Stimulated activated effector memory CD8-positive, alpha-beta T cell treated with anti-CD3 and anti-CD28 coated beads, Interleukin-12 subunit alpha, Interleukin-12 subunit beta, amount 100 ng/mL, for 72 hours (primary cell): ENCODE measurements at regions not wholly inside any gene's neighbourhood (a gene's known extent, or its start where the extent isn't known, plus 50 kb on each side); places are given as distances from the start of the nearest gene placed in this dataset.

Experiments used
- ATAC-seq: fragments of 150-1000 bp; cut with Tn5 transposase; 2 replicates; pipeline ENCODE4 v1.10.0; 2021
- DNase-seq, 2 donors: peaks; one replicate each; pipeline ENCODE4 v3.0.0; 2021 to 2022; ENCODE audit warnings: low spot score in 2 of 2
- H3K27ac Mint-ChIP-seq: one replicate; pipeline ENCODE4 v1.8.0; 2022; ENCODE audit warnings: mild to moderate bottlenecking, mixed read lengths
- H3K36me3 Mint-ChIP-seq: one replicate; pipeline ENCODE4 v1.8.0; 2022; ENCODE audit warnings: mild to moderate bottlenecking, mixed read lengths
- H3K4me1 Mint-ChIP-seq: one replicate; pipeline ENCODE4 v1.8.0; 2022; ENCODE audit warnings: mixed read lengths
- H3K4me3 Mint-ChIP-seq: one replicate; pipeline ENCODE4 v1.8.0; 2022; ENCODE audit warnings: mild to moderate bottlenecking, mixed read lengths
- H3K9me3 Mint-ChIP-seq: one replicate; pipeline ENCODE4 v1.8.0; 2022; ENCODE audit warnings: mixed read lengths

DNA sequence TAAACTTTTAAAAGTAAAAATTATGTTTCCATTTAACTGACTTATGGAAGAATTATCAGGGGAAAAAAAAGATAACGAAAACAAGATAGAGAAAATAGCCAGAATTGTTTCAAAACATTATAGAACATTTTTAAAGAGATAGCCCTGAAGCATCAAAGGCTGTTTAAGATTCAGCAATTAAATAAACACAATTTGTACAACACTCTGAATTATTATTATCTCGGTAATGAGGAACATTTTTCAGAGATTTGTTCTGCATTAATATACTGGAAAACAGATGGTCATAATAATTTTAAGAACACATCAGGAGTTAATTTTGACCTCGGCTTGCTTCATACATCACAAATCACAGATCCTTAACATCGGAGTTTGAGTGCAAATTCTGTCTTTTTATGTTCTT is 643.8 kb downstream of the SORCS1 start:
- no peak overlapping the region for H3K4me3 Mint-ChIP-seq
- no peaks in the 10 kb centered on the region for H3K4me1 Mint-ChIP-seq
- peaks cover 11% of the 10 kb centered on the region for H3K9me3 Mint-ChIP-seq
- no peak for DNase-seq
- ATAC-seq, result no peak
- no peak overlapping the region for H3K27ac Mint-ChIP-seq
- H3K36me3 Mint-ChIP-seq, result no peaks in the 10 kb centered on the region

DNA sequence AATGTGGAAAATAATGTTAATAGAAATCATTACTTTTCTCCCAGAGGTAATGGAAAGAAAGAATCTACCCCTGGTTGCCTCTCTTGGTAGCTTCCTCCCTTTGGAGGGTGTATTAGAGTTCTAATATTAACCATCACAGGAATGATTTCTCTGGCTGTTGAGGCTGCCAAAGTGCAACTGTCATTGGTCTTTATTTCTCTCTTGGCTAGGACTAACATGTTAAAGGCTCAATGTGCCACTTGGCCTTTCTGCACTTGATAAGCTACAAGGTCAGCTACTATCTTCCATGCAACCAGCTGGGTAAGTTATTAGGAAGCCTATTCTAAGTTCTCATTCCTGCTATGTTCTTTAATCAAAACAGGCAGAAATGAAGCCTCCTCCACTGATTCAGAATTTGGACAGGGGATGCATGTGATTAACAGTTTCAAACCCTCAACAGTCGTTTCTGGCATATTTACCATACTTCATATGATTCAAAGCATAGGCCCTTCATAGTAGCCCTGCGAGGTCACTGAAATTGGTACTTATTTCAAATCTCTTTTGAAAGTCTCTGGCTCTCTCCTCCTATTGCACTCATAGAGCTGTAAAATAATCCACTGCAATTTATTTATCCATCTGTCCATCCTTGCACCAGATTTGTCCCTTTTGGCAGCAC is 645.0 kb downstream of the SORCS1 start:
- Mint-ChIP-seq H3K36me3 (no peaks in the 10 kb centered on the region), H3K4me3 (no peak overlapping the region), H3K9me3 (peaks cover 16% of the 10 kb centered on the region), H3K4me1 (no peaks in the 10 kb centered on the region), H3K27ac (no peak overlapping the region)
- DNase-seq (no peak), ATAC-seq (no peak)

DNA sequence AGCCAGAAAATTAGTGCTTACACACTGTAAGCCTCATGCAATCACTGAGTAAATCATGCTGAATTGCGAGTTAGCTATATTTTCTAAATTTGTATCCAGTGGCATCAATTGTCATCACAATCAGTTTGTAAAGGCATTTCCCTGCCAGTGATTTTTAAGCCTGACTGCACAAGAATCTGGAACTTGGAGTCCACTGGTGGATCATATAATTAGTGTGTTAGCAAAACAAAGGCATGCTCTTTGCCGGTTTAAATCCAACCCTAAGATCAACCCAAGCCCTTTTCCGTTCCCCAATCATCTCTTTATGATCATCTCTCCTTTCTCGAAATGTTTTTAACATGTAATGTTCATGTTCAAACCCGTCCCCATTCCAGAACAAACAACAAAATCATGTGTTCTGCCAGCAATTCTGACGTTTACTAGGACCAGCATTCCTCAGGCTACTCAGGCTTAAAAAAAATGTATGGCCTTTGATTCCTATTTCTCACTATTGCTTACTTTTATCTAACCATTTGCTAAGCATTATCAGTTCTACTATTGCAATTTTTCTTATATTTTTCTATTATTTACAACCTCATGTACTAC is 649.2 kb downstream of the SORCS1 start:
- no peak for DNase-seq
- no peaks in the 10 kb centered on the region for H3K36me3 Mint-ChIP-seq
- peaks cover 24% of the 10 kb centered on the region for H3K9me3 Mint-ChIP-seq
- H3K4me3 Mint-ChIP-seq, result no peak overlapping the region
- no peaks in the 10 kb centered on the region for H3K4me1 Mint-ChIP-seq
- ATAC-seq, result no peak
- H3K27ac Mint-ChIP-seq, result no peak overlapping the region

DNA sequence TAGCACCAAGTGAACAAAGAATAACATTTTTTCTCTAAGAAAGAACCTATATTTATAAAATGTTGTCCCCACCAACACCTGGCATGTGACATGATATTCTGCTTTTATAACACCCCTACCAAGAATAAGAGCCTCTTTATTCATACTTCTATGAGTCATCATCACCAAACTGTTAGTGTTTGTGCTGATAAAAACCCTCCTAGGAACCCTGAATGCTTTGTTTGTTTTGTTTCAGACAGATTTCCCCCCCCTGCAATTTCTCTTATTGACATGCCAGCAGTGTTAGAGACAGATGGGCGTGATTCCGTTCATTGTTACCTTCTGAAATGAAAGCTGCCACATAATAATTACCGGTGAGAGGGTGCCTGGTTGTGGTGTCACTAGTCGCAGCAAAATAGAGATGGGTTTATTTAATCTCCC is 651.1 kb downstream of the SORCS1 start:
- H3K27ac Mint-ChIP-seq, result no peak overlapping the region

DNA sequence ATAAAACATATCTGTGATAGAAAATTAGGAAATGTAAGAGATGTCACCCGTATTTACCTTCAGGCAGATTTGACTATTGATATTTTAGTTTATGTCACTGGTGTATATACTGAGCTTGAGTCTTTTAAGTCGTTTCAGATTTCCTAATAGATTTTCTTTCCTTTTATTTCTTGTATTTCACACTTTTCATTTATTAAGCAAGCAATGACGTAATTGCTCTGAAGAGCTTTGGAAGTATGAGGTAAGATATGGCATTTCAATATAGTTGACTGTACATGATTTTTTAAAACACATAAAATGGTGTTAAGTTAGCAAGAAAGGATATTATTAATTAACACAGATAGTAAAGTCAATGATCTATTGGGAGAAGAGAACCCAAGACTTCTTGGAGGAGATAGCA is 652.6 kb downstream of the SORCS1 start:
- Mint-ChIP-seq H3K36me3 (no peaks in the 10 kb centered on the region), H3K9me3 (peaks cover 23% of the 10 kb centered on the region), H3K4me3 (no peak overlapping the region), H3K27ac (no peak overlapping the region), H3K4me1 (no peaks in the 10 kb centered on the region)
- ATAC-seq (no peak), DNase-seq (no peak)

More for the DNA sequence above, 651.1 kb downstream of the SORCS1 start:
- Mint-ChIP-seq H3K9me3 (peaks cover 24% of the 10 kb centered on the region), H3K4me3 (no peak overlapping the region), H3K36me3 (no peaks in the 10 kb centered on the region), H3K4me1 (no peaks in the 10 kb centered on the region)
- DNase-seq, result no peak
- no peak for ATAC-seq

DNA sequence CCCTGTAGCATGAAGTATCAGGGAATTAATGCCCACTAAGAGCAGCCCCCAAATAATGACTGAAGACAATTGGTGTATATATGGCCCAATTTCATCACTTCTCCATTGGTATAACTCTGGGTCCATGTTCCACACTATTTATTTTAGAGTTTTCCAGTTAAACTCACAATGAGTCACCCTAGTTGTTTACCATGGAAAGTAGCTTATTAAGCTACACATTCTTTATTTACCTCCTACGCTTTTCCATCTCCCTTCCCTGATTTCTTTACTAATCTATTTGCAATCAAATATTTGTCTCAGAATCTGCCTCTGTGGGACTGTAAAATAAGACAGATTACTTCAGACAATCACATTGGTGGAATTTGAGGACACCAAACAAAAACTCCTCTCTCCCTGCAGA is 655.6 kb downstream of the SORCS1 start:
- DNase-seq, result no peak
- no peaks in the 10 kb centered on the region for H3K36me3 Mint-ChIP-seq
- no peak overlapping the region for H3K27ac Mint-ChIP-seq
- no peaks in the 10 kb centered on the region for H3K4me1 Mint-ChIP-seq
- peaks cover 23% of the 10 kb centered on the region for H3K9me3 Mint-ChIP-seq
- no peak for ATAC-seq
- no peak overlapping the region for H3K4me3 Mint-ChIP-seq

DNA sequence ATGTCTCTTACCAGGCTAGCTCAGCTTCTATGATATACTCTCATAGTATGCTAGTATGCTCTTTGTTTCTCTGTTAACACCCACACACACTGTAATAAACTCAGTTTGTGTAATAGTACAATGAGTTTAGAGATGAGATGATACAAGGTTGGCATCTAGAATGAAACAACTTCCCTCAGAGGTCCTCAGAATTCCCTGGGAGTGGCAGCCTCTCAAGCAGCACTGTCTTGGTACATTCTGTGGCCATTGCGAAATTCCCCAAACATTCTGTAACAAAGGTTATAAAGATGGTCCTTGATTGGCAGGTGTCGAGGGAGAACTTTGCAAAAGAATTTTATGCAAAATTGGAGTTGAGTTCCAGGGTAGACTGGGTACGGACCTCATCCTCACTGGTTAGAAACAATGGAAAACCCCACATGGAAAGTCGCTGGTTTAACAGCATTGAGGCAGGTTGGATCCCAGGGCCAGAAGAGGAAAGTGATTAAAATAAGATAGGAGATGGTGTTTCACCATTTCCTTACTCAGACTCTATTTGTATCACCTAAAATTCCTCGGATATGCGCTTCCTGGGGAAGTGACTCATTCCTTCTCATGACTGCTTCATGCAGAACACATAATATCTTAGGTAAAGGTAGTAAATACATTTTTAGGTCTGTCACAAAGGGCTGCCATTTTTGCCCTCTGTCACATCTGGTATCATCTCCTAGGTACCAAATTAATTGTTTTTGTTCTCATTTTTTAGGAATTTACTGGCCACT is 657.8 kb downstream of the SORCS1 start:
- no peak for ATAC-seq
- Mint-ChIP-seq H3K27ac (no peak overlapping the region), H3K9me3 (peaks cover 20% of the 10 kb centered on the region), H3K36me3 (no peaks in the 10 kb centered on the region), H3K4me3 (no peak overlapping the region), H3K4me1 (no peaks in the 10 kb centered on the region)
- DNase-seq, result no peak

DNA sequence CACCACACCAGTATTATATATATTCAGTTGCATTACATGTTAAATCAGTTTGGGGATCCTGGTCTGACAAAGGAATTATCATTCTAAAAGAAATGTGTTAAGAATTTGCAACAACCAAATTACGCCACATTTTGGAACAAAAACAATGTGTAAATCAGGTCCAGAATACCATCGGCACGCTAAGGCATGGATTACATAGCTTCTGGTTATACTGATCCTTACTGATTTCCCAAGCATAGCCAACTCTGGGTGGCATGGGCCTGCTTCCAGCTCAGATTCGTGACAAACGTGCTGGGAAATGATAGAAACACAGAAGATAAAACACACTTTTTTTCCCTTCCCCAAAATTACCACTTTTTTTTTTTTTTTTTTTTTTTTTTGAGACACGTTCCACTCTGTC is 660.0 kb downstream of the SORCS1 start:
- Mint-ChIP-seq H3K36me3 (no peaks in the 10 kb centered on the region), H3K4me3 (no peak overlapping the region), H3K9me3 (peaks cover 26% of the 10 kb centered on the region), H3K27ac (no peak overlapping the region), H3K4me1 (no peaks in the 10 kb centered on the region)
- ATAC-seq (no peak), DNase-seq (no peak)

DNA sequence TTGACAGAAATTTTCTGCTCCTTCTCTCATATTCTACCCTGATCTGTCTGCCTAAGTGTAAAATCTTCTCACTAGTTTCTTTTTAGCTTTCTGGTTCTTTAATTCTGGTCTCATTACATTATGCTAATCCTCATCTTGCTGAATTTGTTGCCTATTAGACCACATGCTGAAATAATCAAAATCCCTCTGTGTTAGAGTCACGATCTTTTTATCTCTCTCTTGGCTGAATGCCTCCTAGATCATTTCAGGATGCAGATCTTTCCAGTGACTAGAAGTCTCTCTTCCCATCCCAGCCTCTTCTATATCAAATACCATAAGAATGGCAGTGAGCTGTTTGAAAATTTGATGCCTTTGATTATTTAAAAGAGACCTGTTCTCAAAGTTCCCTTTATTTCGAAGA is 661.9 kb downstream of the SORCS1 start:
- Mint-ChIP-seq H3K4me3 (no peak overlapping the region), H3K4me1 (no peaks in the 10 kb centered on the region), H3K9me3 (peaks cover 26% of the 10 kb centered on the region), H3K36me3 (no peaks in the 10 kb centered on the region), H3K27ac (no peak overlapping the region)
- DNase-seq (no peak), ATAC-seq (no peak)

DNA sequence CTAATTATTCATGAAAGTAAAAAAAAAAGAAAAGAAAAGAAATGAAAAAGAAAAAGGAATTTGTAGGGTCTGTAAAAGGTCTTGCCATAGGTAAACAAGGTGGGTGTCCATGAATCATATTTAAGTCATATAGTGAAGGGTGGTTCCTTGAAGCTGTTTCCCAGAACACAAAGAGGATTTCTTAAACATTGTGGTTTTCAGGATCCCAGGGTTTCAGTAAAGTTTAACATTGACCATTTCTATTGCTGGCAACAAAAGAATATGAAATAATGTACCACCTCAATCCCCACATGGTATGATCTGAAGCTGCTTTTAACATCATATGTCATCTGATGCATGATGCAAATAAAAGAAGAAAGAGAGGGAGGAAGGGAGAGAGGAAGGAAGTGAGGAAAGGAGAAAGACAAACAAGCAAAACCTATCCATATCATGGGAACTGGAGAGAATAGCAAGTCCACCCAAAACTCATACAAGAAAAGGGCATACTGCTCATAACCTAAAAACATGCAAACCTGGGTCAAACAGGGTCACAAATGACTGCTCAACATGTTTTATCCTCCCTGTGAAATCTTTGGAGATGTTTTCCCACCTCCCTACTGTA is 663.5 kb downstream of the SORCS1 start:
- Mint-ChIP-seq H3K9me3 (peaks cover 25% of the 10 kb centered on the region), H3K36me3 (no peaks in the 10 kb centered on the region), H3K27ac (no peak overlapping the region), H3K4me3 (no peak overlapping the region), H3K4me1 (no peaks in the 10 kb centered on the region)
- DNase-seq, result no peak
- no peak for ATAC-seq

DNA sequence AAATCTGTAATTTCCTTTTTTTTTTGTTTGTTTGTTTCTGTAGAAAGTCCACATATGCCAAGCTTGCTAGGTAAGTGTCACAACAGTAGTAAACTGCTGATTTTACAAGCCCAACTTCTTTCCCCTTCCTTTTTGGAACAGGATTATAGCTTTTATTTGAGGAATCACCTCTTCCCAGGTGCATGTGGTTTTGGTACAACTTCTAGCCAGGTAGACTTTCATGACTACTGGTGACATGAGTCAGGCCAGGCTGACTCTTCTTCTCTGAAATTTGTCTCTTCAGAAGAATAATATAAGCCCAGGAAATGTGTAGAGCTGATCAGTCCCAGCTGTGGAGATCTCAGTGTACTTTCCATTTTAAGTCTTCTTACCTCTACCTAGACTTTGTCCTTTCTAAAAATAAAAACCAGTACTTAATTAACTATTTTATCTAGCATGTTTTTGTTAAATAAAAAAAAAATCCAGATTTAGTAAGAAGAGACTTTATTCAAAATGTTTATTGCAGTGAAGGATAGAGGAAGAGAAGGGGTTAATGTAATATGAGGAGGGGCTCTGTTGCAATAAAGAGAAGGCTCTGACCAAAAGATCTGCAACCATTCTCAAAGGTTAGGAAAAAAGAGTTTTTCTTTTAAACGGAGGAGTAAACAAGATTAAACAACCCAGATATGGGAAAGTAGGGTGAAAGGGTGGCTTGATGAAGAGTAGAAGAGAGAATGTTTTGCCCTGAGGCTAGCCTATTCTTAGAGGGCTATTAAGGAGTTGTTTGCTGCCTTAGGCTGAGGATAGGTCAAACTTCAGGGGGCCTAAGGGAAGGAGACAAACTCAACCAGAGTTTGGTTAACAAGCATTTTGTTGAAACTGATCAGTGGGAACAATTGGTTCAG is 664.2 kb downstream of the SORCS1 start:
- DNase-seq (no peak), ATAC-seq (no peak)
- Mint-ChIP-seq H3K4me3 (no peak overlapping the region), H3K9me3 (peaks cover 25% of the 10 kb centered on the region), H3K4me1 (no peaks in the 10 kb centered on the region), H3K27ac (no peak overlapping the region), H3K36me3 (no peaks in the 10 kb centered on the region)

DNA sequence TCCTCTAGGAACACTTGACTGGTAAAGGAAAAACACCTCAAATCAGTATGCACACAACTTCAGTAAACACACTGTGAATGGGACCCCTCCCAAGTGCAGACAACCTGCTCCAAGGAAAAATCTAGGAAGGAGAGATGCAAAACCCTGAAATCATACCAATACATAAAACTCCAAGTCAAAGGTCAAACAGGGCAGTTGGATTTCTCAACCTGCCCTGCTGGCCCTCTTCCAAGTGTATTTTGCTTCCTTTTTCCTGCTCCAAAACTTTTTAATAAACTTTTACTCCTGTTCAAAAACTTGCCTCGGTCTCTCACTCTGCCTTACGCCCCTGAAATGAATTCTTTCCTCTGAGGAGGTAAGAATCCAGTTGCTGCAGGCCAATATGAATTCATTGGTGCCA is 665.1 kb downstream of the SORCS1 start:
- H3K9me3 Mint-ChIP-seq, result peaks cover 25% of the 10 kb centered on the region
- H3K27ac Mint-ChIP-seq, result no peak overlapping the region
- no peak overlapping the region for H3K4me3 Mint-ChIP-seq
- no peaks in the 10 kb centered on the region for H3K4me1 Mint-ChIP-seq
- DNase-seq (no peak), ATAC-seq (no peak)
- no peaks in the 10 kb centered on the region for H3K36me3 Mint-ChIP-seq

DNA sequence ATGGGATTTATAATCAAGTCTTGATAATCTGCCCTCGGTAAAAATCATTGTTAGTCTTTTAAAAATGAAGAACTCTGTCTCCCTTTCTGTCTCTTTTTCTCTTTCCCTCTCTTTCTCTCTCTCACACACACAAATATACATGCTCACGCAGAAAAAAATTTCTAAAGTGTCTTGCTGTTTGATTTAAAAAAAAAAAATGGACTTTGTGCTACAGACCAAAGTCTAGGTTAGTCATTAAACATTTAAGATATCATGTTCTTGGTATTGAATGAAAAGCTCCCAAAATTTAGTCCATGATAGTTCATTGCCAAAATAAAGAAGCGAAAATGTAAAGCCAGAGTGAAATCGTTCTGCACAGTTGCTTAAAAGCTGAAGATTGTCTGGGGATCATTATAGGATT is 665.8 kb downstream of the SORCS1 start:
- Mint-ChIP-seq H3K27ac (no peak overlapping the region), H3K4me3 (no peak overlapping the region), H3K36me3 (no peaks in the 10 kb centered on the region), H3K9me3 (peaks cover 18% of the 10 kb centered on the region), H3K4me1 (no peaks in the 10 kb centered on the region)
- DNase-seq, result no peak
- no peak for ATAC-seq

DNA sequence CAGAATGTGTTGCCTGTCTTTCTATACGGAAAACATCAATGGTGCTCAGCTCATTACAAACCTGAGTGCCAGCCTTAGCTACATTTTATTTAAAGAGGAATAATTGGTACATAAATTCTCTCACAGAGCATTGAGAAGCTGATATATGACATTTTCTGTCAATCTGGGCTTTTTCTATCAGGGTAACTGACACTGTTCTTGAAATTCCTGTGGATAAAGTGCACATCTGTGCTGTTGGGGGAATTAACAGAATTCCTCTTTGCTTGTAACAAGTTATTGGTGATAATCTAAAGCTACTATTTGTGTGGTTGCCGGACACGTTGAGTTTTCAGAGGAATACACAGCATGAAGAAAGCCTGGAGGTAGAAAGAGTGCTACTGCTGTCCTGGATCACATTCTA is 668.6 kb downstream of the SORCS1 start:
- no peak overlapping the region for H3K4me3 Mint-ChIP-seq
- H3K4me1 Mint-ChIP-seq, result no peaks in the 10 kb centered on the region
- no peak for DNase-seq
- H3K27ac Mint-ChIP-seq, result no peak overlapping the region
- H3K9me3 Mint-ChIP-seq, result peaks cover 21% of the 10 kb centered on the region
- no peaks in the 10 kb centered on the region for H3K36me3 Mint-ChIP-seq
- ATAC-seq, result no peak

DNA sequence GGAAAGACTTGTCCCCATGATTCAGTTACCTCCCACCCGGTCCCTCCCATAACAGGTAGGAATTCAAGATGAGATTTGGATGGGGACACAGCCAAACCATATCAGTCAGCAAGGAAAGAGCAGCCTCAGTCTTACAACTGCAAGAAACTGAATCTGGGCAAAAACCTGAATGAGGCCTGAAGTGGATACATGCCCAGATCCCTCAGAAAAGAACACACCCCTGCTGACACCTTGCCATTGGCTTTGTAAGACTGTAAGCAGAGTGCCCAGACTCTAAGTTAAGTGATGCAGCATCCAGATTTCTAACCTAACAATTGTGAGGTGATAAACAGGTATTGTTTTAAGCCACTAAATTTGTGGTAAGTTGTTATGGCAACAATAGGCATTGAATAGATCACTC is 670.8 kb downstream of the SORCS1 start:
- no peaks in the 10 kb centered on the region for H3K36me3 Mint-ChIP-seq
- H3K27ac Mint-ChIP-seq, result no peak overlapping the region
- H3K9me3 Mint-ChIP-seq, result peaks cover 18% of the 10 kb centered on the region
- no peaks in the 10 kb centered on the region for H3K4me1 Mint-ChIP-seq
- DNase-seq (no peak), ATAC-seq (no peak)
- H3K4me3 Mint-ChIP-seq, result no peak overlapping the region
